Mesendoderm (in vitro differentiated cells): ENCODE measurements at regions not wholly inside any gene's neighbourhood (a gene's known extent, or its start where the extent isn't known, plus 50 kb on each side); places are given as distances from the start of the nearest gene placed in this dataset.

ENCODE experiments used
- DNase-seq: peaks from one replicate; pipeline ENCODE4 v3.0.0; 2013
- H2AK5ac ChIP-seq: 2 replicates; pipeline ENCODE4 v1.6.1; 2013; ENCODE audit warnings: low read length, inconsistent platforms
- H2BK120ac ChIP-seq: 2 replicates; pipeline ENCODE4 v1.6.1; 2013; ENCODE audit warnings: low read depth, mild to moderate bottlenecking, low read length, moderate library complexity, mixed read lengths
- H2BK15ac ChIP-seq: replicated peaks from 2 replicates; pipeline ENCODE4 v1.6.1; 2013; ENCODE audit warnings: low read depth, mild to moderate bottlenecking, moderate library complexity
- H2BK5ac ChIP-seq: 2 replicates; pipeline ENCODE4 v1.6.1; 2013; ENCODE audit warnings: low read length, inconsistent platforms
- H3K18ac ChIP-seq: 2 replicates; pipeline ENCODE4 v1.6.1; 2013; ENCODE audit warnings: mild to moderate bottlenecking, low read length, mixed read lengths
- H3K23ac ChIP-seq: one replicate; pipeline ENCODE4 v1.6.1; 2013; ENCODE audit warnings: low read length
- H3K27ac ChIP-seq: 2 replicates; pipeline ENCODE4 v1.5.1; 2013; ENCODE audit warnings: low read depth, mild to moderate bottlenecking, inconsistent platforms, low read length, moderate library complexity
- H3K27me3 ChIP-seq: 2 replicates; pipeline ENCODE4 v1.6.1; 2013; ENCODE audit warnings: low read length, control low read depth, mild to moderate bottlenecking, inconsistent platforms; ENCODE audit not compliant: insufficient read depth, poor library complexity
- H3K36me3 ChIP-seq: 2 replicates; pipeline ENCODE4 v1.6.1; 2013; ENCODE audit warnings: low read length, inconsistent platforms; ENCODE audit not compliant: control insufficient read depth, insufficient read depth
- H3K4ac ChIP-seq: one replicate; pipeline ENCODE4 v1.6.1; 2013; ENCODE audit warnings: low read depth, mild to moderate bottlenecking, low read length, moderate library complexity
- H3K4me1 ChIP-seq: 2 replicates; pipeline ENCODE4 v1.6.1; 2013; ENCODE audit warnings: low read depth, low read length, inconsistent platforms; ENCODE audit not compliant: control insufficient read depth
- H3K4me2 ChIP-seq: 2 replicates; pipeline ENCODE4 v1.6.1; 2013; ENCODE audit warnings: low read length
- H3K4me3 ChIP-seq: 2 replicates; pipeline ENCODE4 v1.5.1; 2013; ENCODE audit warnings: mild to moderate bottlenecking, low read length
- H3K56ac ChIP-seq: one replicate; pipeline ENCODE4 v1.6.1; 2013; ENCODE audit warnings: low read length
- H3K79me1 ChIP-seq: 2 replicates; pipeline ENCODE4 v1.6.1; 2013; ENCODE audit warnings: low read length, inconsistent platforms
- H3K79me2 ChIP-seq: 2 replicates; pipeline ENCODE4 v1.6.1; 2013; ENCODE audit warnings: mild to moderate bottlenecking, low read length; ENCODE audit not compliant: control insufficient read depth, insufficient read depth
- H3K9ac ChIP-seq: 2 replicates; pipeline ENCODE4 v1.6.1; 2013; ENCODE audit warnings: low read length, inconsistent platforms
- H4K5ac ChIP-seq: one replicate; pipeline ENCODE4 v1.6.1; 2013; ENCODE audit warnings: low read length
- H4K8ac ChIP-seq: one replicate; pipeline ENCODE4 v1.6.1; 2013; ENCODE audit warnings: low read depth, mild to moderate bottlenecking, control low read depth, low read length, moderate library complexity
- WGBS: extraction: QIAGEN DNeasy Blood & Tissue Kit; methylation state at CpG from one replicate; pipeline ENCODE4 v1.1.7; 2013; ENCODE audit warnings: low lambda C conversion rate, missing lambda C conversion rate; ENCODE audit not compliant: insufficient coverage; ENCODE audit errors: extremely low coverage; 5-methylcytosine and 5-hydroxymethylcytosine counted together

DNA sequence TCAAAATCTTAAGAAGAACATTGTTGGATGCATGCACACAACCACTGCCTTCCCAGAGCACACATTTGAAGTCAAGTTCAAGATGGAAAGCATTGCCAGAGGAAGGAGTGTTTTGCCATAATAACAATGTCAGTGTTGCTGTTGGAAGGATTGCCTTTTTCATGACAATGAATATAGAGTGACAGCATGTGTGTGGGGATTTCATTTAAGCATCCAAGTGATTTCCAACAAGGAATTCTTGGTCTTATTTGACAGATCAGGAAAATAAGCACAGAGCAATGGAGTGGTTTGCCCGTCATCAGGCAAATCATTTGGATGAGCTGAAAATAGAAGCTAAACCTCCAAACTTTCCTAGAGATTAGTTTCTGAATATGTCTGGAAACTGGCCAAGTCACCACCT is 140.0 kb upstream of the RAI14 start:
- no peaks in the 10 kb centered on the region for H3K79me1 ChIP-seq
- no peak overlapping the region for H3K27ac ChIP-seq
- H3K36me3 ChIP-seq: no peaks in the 10 kb centered on the region
- H4K8ac ChIP-seq: no peak overlapping the region
- H3K56ac ChIP-seq: no peak overlapping the region
- H2AK5ac ChIP-seq: no peak overlapping the region
- no peak overlapping the region for H3K23ac ChIP-seq
- no peak overlapping the region for H3K18ac ChIP-seq
- H3K4me1 ChIP-seq: no peaks in the 10 kb centered on the region
- H2BK5ac ChIP-seq: no peak overlapping the region
- H4K5ac ChIP-seq: no peak overlapping the region
- no peak overlapping the region for H2BK120ac ChIP-seq
- H2BK15ac ChIP-seq: no peak overlapping the region
- DNase-seq: no peak
- WGBS: no CpG with 5 or more reads among the region's 1 CpG
- H3K9ac ChIP-seq: no peak overlapping the region
- H3K4ac ChIP-seq: no peak overlapping the region
- H3K27me3 ChIP-seq: no peaks in the 10 kb centered on the region
- no peak overlapping the region for H3K4me2 ChIP-seq
- no peaks in the 10 kb centered on the region for H3K79me2 ChIP-seq
- no peak overlapping the region for H3K4me3 ChIP-seq

DNA sequence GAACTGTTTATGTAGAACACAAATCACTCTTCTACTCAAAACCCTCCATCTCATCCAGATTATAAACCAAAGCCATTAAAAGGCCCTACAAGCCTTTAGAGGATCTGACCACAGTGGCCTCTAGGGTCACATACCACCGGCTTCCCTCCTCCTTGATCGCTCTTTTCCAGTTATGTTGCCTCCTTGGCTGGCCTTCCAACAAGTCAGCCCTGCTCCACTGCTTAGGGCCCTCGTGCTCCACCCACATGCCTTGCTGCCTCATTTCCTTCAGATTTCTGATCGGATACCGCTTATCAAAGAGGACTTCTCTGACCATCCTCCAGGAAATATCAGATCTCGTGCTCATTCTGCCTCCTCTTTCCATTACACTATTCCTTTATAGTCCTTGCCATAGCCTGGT is 139.4 kb upstream of the RAI14 start:
- Histone ChIP-seq H3K79me2 (no peaks in the 10 kb centered on the region), H3K4me3 (no peak overlapping the region), H3K36me3 (no peaks in the 10 kb centered on the region), H3K27ac (no peak overlapping the region), H3K9ac (no peak overlapping the region), H3K27me3 (no peaks in the 10 kb centered on the region), H2BK5ac (no peak overlapping the region), H3K23ac (no peak overlapping the region), H3K4me1 (no peaks in the 10 kb centered on the region), H3K56ac (no peak overlapping the region), H2BK120ac (no peak overlapping the region), H3K79me1 (no peaks in the 10 kb centered on the region), H4K5ac (no peak overlapping the region), H4K8ac (no peak overlapping the region), H3K4ac (no peak overlapping the region), H3K18ac (no peak overlapping the region), H2AK5ac (no peak overlapping the region), H3K4me2 (no peak overlapping the region), H2BK15ac (no peak overlapping the region)
- no peak for DNase-seq
- WGBS: no CpG with 5 or more reads among the region's 6 CpGs

DNA sequence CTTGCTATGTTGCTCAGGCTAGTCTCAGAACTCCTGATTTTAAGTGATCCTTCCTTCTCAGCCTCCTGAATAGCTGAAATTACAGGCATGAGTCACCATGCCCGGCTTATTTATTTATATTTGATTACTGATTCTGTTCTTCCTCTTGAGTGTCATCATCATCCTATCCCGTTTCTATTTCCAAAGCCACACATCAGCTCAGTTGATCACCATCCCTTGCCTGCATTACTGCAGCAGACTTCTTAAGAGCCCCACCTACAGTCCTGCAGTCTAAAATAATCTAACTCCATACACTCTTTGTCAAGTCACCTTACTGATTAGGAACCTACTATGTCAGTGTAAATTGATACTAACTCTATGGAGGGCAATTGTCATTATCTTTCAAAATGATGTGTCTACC is 138.9 kb upstream of the RAI14 start:
- DNase-seq: no peak

DNA sequence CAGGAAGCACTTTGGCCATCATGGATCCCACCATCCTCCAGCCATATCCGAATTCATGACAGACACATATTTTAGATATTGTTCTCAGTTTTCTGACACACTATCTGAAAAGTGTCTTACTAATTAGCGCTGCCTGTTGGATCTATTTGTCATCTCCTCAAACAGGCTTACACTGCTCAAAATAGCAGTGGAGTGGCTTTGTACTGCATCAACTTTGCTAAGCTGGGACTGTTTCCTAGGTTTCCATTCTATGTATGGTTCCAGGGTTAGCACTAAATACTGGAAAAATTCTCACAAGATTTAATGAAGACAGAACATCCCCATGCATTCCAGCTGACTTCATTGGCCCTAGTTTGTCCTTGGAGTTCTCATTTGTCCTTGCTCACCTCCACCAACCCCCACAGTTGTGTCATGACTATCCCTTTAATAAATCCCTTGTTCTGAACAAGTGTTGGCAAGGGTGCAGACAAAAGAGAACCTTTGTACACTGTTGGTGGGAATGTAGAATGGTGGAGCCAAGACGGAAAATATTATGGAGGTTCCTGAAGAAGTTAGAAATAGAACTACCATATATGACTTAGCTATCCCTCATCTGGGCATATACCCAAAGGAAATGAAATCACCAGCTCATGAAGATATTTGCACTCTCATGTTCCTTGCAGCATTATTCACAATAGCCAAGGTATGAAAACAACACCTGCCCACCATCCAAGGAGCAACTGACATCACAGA is 136.5 kb upstream of the RAI14 start:
- Histone ChIP-seq H3K56ac (no peak overlapping the region), H2AK5ac (no peak overlapping the region), H3K36me3 (no peaks in the 10 kb centered on the region), H4K5ac (no peak overlapping the region), H2BK15ac (no peak overlapping the region), H3K79me1 (no peaks in the 10 kb centered on the region), H3K9ac (no peak overlapping the region), H3K4me3 (no peak overlapping the region), H3K79me2 (no peaks in the 10 kb centered on the region), H4K8ac (no peak overlapping the region), H3K4ac (no peak overlapping the region), H2BK5ac (no peak overlapping the region), H3K27me3 (no peaks in the 10 kb centered on the region), H3K4me1 (no peaks in the 10 kb centered on the region), H3K18ac (no peak overlapping the region), H3K4me2 (no peak overlapping the region), H3K23ac (no peak overlapping the region), H2BK120ac (no peak overlapping the region), H3K27ac (no peak overlapping the region)
- DNase-seq: no peak
- no CpG with 5 or more reads among the region's 3 CpGs for WGBS

More for the DNA sequence above, 138.9 kb upstream of the RAI14 start:
- H4K5ac ChIP-seq: no peak overlapping the region
- no peak overlapping the region for H2BK120ac ChIP-seq
- H3K23ac ChIP-seq: no peak overlapping the region
- no peak overlapping the region for H4K8ac ChIP-seq
- no peaks in the 10 kb centered on the region for H3K79me2 ChIP-seq
- no peak overlapping the region for H3K4me2 ChIP-seq
- H2BK5ac ChIP-seq: no peak overlapping the region
- H3K27me3 ChIP-seq: no peaks in the 10 kb centered on the region
- no CpG with 5 or more reads among the region's 2 CpGs for WGBS
- H3K27ac ChIP-seq: no peak overlapping the region
- H3K18ac ChIP-seq: no peak overlapping the region
- H3K56ac ChIP-seq: no peak overlapping the region
- H3K36me3 ChIP-seq: no peaks in the 10 kb centered on the region
- H2BK15ac ChIP-seq: no peak overlapping the region
- no peaks in the 10 kb centered on the region for H3K4me1 ChIP-seq
- no peak overlapping the region for H3K4me3 ChIP-seq
- H3K4ac ChIP-seq: no peak overlapping the region
- no peak overlapping the region for H3K9ac ChIP-seq
- H2AK5ac ChIP-seq: no peak overlapping the region
- no peaks in the 10 kb centered on the region for H3K79me1 ChIP-seq

DNA sequence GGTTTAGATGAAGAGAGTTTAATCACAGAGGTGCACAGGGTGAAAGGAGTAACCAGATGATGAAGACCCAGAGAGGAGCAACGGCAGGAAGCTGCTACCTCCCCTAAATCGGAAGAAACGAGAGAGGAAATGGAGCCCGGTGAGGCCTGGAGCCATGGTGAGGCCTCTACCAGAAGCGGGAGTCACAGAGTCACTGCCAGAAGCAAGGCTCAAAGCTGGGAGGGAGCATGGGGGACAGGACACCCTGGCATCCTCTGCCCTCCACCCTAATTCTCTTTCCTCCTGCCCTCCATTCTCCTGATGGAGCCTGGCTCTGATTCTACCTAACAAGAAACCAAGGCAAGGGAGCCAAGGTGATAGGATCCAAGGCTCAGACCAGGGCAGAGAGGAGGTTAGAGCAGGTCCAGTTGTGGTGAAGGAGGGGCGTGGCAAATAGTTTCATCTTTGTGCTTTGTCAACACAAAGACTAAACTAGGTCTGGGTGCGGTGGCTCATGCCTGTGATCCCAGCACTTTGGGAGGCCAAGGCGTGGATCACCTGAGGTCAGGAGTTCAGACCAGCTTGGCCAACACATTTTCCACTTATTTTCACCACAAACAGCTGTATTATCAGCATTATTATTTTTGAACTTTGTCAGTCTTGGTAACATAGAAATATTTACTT is 134.4 kb upstream of the RAI14 start:
- no peaks in the 10 kb centered on the region for H3K79me2 ChIP-seq
- no peak overlapping the region for H3K9ac ChIP-seq
- no peaks in the 10 kb centered on the region for H3K27me3 ChIP-seq
- H2AK5ac ChIP-seq: no peak overlapping the region
- no peak overlapping the region for H3K4me3 ChIP-seq
- H3K79me1 ChIP-seq: no peaks in the 10 kb centered on the region
- WGBS: no CpG with 5 or more reads among the region's 8 CpGs
- no peak overlapping the region for H3K27ac ChIP-seq
- H3K4me1 ChIP-seq: no peaks in the 10 kb centered on the region
- H3K36me3 ChIP-seq: no peaks in the 10 kb centered on the region
- no peak for DNase-seq
- no peak overlapping the region for H3K4me2 ChIP-seq
- H3K56ac ChIP-seq: no peak overlapping the region
- no peak overlapping the region for H4K8ac ChIP-seq
- no peak overlapping the region for H2BK15ac ChIP-seq
- H2BK120ac ChIP-seq: no peak overlapping the region
- H2BK5ac ChIP-seq: no peak overlapping the region
- H3K4ac ChIP-seq: no peak overlapping the region
- H3K23ac ChIP-seq: no peak overlapping the region
- no peak overlapping the region for H4K5ac ChIP-seq
- H3K18ac ChIP-seq: no peak overlapping the region
